Neural cell (in vitro differentiated cells): ENCODE measurements at regions not wholly inside any gene's neighbourhood (a gene's known extent, or its start where the extent isn't known, plus 50 kb on each side); places are given as distances from the start of the nearest gene placed in this dataset.

Experiments
- H2AFZ ChIP-seq: fragments of 200-600, 300-800 bp; sonication (generic), shearing (Covaris generic); 2 replicates; pipeline ENCODE4 v1.6.0; 2014; ENCODE audit warnings: low read depth, mild to moderate bottlenecking, antibody characterized with exemption, low read length, moderate library complexity
- H3F3A ChIP-seq: fragments of 200-600 bp; shearing (Covaris generic); 2 replicates; pipeline ENCODE4 v1.6.1; 2016; ENCODE audit warnings: mild to moderate bottlenecking, moderate library complexity, mixed read lengths, antibody characterized with exemption, low read length; ENCODE audit not compliant: insufficient read depth, poor library complexity, severe bottlenecking
- H3K27ac ChIP-seq: fragments of 200-600, 300-800 bp; sonication (generic), shearing (Covaris generic); 2 replicates; pipeline ENCODE4 v1.5.1; 2014; ENCODE audit warnings: mild to moderate bottlenecking, low read length, moderate library complexity
- H3K27me3 ChIP-seq: fragments of 300-800, 200-600 bp; sonication (generic), shearing (Covaris generic); 2 replicates; pipeline ENCODE4 v1.6.0; 2014; ENCODE audit warnings: mild to moderate bottlenecking, low read depth, low read length, moderate library complexity; ENCODE audit not compliant: insufficient read depth
- H3K36me3 ChIP-seq: fragments of 300-800, 200-600 bp; sonication (generic), shearing (Covaris generic); 2 replicates; pipeline ENCODE4 v1.5.1; 2014; ENCODE audit warnings: mild to moderate bottlenecking, antibody characterized with exemption, low read length, moderate library complexity; ENCODE audit not compliant: insufficient read depth
- H3K4me2 ChIP-seq: fragments of 300-800, 200-600 bp; sonication (generic), shearing (Covaris generic); 2 replicates; pipeline ENCODE4 v1.6.0; 2014; ENCODE audit warnings: mild to moderate bottlenecking, low read length
- H3K4me3 ChIP-seq: fragments of 300-800, 200-600 bp; sonication (generic), shearing (Covaris generic); 2 replicates; pipeline ENCODE4 v1.5.1; 2014; ENCODE audit warnings: mild to moderate bottlenecking, low read length, moderate library complexity
- H3K79me2 ChIP-seq: fragments of 200-600 bp; shearing (Covaris generic); replicated peaks from 2 replicates; pipeline ENCODE4 v1.6.0; 2014; ENCODE audit warnings: mild to moderate bottlenecking, low read length, moderate library complexity; ENCODE audit not compliant: insufficient read depth
- H3K9ac ChIP-seq: fragments of 300-800, 200-600 bp; sonication (generic), shearing (Covaris generic); 2 replicates; pipeline ENCODE4 v1.6.1; 2016; ENCODE audit warnings: mild to moderate bottlenecking, low read length, mixed read lengths
- H3K9me2 ChIP-seq: fragments of 200-600 bp; shearing (Covaris generic); 2 replicates; pipeline ENCODE4 v1.6.1; 2016; ENCODE audit warnings: mild to moderate bottlenecking, low read length, mixed read lengths; ENCODE audit not compliant: insufficient read depth
- H3K9me3 ChIP-seq: fragments of 200-600, 300-800 bp; sonication (generic), shearing (Covaris generic); 2 replicates; pipeline ENCODE4 v1.6.1; 2016; ENCODE audit warnings: mild to moderate bottlenecking, mixed run types, low read length, moderate library complexity, mixed read lengths
- H4K20me1 ChIP-seq: fragments of 200-600 bp; shearing (Covaris generic); 2 replicates; pipeline ENCODE4 v1.6.1; 2016; ENCODE audit warnings: mild to moderate bottlenecking, mixed run types; ENCODE audit not compliant: insufficient read depth
- EP300 ChIP-seq: fragments of 450-650 bp; conservative IDR thresholded peaks from 2 replicates; pipeline ENCODE4 v1.6.1; 2014; ENCODE audit warnings: antibody characterized with exemption, mild to moderate bottlenecking, moderate library complexity; ENCODE audit not compliant: poor library complexity, severe bottlenecking
- EZH2 ChIP-seq: fragments of 200-600, 300-800 bp; shearing (Covaris generic), sonication (generic); IDR thresholded peaks from 2 replicates; pipeline ENCODE4 v1.6.1; 2014; ENCODE audit warnings: antibody characterized with exemption, low read length, borderline replicate concordance, mild to moderate bottlenecking; ENCODE audit not compliant: insufficient read depth, poor library complexity, severe bottlenecking
- MXI1 ChIP-seq: fragments of 450-650 bp; conservative IDR thresholded peaks from 2 replicates; pipeline ENCODE4 v1.6.1; 2014; ENCODE audit warnings: antibody characterized with exemption, mild to moderate bottlenecking; ENCODE audit not compliant: poor library complexity, severe bottlenecking
- POLR2AphosphoS5 ChIP-seq: IDR thresholded peaks from 2 replicates; pipeline ENCODE4 v1.6.1; 2012
- RAD21 ChIP-seq: fragments of 450-650 bp; conservative IDR thresholded peaks from 2 replicates; pipeline ENCODE4 v1.6.1; 2014; ENCODE audit warnings: antibody characterized with exemption, mild to moderate bottlenecking, moderate library complexity
- SMC3 ChIP-seq: fragments of 450-650 bp; conservative IDR thresholded peaks from 2 replicates; pipeline ENCODE4 v1.6.1; 2014; ENCODE audit warnings: antibody characterized with exemption, mild to moderate bottlenecking, moderate library complexity; ENCODE audit not compliant: poor library complexity
- TAF1 ChIP-seq: IDR thresholded peaks from 2 replicates; pipeline ENCODE4 v1.6.1; 2012; ENCODE audit warnings: low read depth
- TF ChIP-seq, protein P1 (sequence below): fragments of 450-650 bp; IDR thresholded peaks from 2 replicates; pipeline ENCODE4 v1.5.1; 2014; ENCODE audit warnings: antibody characterized with exemption, mild to moderate bottlenecking, moderate library complexity; ENCODE audit not compliant: poor library complexity, severe bottlenecking
- TF ChIP-seq, protein P2 (sequence below): IDR thresholded peaks from 2 replicates; pipeline ENCODE4 v1.6.1; 2012; ENCODE audit warnings: borderline replicate concordance

DNA sequence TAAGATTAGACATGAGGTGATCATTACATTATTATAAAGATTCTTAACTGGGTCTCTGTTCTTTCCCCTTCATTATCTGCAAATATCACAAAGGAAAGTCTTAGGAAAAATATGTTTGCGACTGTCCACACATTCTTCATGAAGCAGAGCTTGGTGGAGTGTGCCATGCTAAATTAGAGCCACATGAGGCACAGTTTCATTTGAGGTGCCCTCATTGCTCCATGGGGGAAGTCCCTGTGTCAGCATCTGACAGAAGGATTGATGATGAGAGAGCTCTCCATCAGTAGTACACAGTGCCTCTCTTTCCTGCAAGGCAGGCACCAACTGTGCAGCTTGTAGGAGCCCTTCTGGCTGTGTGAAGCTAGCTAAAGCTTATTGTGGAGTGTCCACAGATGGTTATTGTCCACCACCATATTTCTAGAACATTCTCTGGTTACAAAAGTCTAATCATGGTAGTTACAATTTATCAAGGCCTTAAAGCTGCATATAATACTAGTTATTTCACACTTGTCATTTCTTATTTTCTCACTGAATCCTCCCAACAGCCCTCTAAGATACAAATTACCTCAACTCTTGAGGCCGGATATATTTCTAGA, 63.9 kb downstream of the C9orf152 start:
- H3F3A ChIP-seq = no peaks in the 10 kb centered on the region
- H4K20me1 ChIP-seq = no peaks in the 10 kb centered on the region
- H3K27ac ChIP-seq = no peak overlapping the region
- H3K4me2 ChIP-seq = no peak overlapping the region
- no peak overlapping the region for H2AFZ ChIP-seq
- no peaks in the 10 kb centered on the region for H3K9me2 ChIP-seq
- H3K9me3 ChIP-seq = no peaks in the 10 kb centered on the region
- TF ChIP-seq, protein P1, sequence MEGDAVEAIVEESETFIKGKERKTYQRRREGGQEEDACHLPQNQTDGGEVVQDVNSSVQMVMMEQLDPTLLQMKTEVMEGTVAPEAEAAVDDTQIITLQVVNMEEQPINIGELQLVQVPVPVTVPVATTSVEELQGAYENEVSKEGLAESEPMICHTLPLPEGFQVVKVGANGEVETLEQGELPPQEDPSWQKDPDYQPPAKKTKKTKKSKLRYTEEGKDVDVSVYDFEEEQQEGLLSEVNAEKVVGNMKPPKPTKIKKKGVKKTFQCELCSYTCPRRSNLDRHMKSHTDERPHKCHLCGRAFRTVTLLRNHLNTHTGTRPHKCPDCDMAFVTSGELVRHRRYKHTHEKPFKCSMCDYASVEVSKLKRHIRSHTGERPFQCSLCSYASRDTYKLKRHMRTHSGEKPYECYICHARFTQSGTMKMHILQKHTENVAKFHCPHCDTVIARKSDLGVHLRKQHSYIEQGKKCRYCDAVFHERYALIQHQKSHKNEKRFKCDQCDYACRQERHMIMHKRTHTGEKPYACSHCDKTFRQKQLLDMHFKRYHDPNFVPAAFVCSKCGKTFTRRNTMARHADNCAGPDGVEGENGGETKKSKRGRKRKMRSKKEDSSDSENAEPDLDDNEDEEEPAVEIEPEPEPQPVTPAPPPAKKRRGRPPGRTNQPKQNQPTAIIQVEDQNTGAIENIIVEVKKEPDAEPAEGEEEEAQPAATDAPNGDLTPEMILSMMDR = no peak
- TF ChIP-seq EP300 (no peak), TAF1 (no peak), MXI1 (no peak), POLR2AphosphoS5 (no peak), SMC3 (no peak), RAD21 (no peak)
- TF ChIP-seq, protein P2, sequence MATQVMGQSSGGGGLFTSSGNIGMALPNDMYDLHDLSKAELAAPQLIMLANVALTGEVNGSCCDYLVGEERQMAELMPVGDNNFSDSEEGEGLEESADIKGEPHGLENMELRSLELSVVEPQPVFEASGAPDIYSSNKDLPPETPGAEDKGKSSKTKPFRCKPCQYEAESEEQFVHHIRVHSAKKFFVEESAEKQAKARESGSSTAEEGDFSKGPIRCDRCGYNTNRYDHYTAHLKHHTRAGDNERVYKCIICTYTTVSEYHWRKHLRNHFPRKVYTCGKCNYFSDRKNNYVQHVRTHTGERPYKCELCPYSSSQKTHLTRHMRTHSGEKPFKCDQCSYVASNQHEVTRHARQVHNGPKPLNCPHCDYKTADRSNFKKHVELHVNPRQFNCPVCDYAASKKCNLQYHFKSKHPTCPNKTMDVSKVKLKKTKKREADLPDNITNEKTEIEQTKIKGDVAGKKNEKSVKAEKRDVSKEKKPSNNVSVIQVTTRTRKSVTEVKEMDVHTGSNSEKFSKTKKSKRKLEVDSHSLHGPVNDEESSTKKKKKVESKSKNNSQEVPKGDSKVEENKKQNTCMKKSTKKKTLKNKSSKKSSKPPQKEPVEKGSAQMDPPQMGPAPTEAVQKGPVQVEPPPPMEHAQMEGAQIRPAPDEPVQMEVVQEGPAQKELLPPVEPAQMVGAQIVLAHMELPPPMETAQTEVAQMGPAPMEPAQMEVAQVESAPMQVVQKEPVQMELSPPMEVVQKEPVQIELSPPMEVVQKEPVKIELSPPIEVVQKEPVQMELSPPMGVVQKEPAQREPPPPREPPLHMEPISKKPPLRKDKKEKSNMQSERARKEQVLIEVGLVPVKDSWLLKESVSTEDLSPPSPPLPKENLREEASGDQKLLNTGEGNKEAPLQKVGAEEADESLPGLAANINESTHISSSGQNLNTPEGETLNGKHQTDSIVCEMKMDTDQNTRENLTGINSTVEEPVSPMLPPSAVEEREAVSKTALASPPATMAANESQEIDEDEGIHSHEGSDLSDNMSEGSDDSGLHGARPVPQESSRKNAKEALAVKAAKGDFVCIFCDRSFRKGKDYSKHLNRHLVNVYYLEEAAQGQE = no peak
- no peak overlapping the region for H3K9ac ChIP-seq
- H3K4me3 ChIP-seq = no peak overlapping the region
- no peaks in the 10 kb centered on the region for H3K27me3 ChIP-seq
- no peaks in the 10 kb centered on the region for H3K36me3 ChIP-seq
- H3K79me2 ChIP-seq = no peaks in the 10 kb centered on the region

DNA sequence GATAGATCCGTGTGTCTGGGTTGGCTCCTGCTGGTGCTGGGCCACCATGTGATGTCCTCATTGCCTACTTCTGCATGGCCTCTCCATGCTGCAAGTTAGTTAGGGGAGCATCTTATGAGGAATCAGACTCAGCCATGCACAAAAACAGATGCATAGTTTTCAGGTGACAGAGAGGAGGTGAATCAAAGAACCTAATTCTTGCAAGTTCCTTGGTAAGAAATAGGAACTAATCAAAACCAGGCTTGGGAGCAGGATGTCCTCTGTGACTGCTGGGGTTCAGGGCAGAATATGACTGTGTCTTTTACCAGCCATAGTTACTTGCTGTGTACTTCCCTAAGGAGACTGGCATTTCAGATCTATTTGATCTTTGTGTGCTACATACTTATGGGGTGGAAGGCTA, 61.6 kb downstream of the C9orf152 start:
- no peaks in the 10 kb centered on the region for H3K27me3 ChIP-seq
- H3K4me2 ChIP-seq = no peak overlapping the region
- no peaks in the 10 kb centered on the region for H3K36me3 ChIP-seq
- H3F3A ChIP-seq = no peaks in the 10 kb centered on the region
- H2AFZ ChIP-seq = no peak overlapping the region
- H3K4me3 ChIP-seq = no peak overlapping the region
- no peak overlapping the region for H3K9ac ChIP-seq
- no peaks in the 10 kb centered on the region for H3K9me3 ChIP-seq
- no peaks in the 10 kb centered on the region for H4K20me1 ChIP-seq
- no peaks in the 10 kb centered on the region for H3K79me2 ChIP-seq
- TF ChIP-seq, protein P1 = no peak
- TF ChIP-seq SMC3 (no peak), TAF1 (no peak), EP300 (no peak), RAD21 (no peak), POLR2AphosphoS5 (no peak), MXI1 (no peak), EZH2 (no peak)
- TF ChIP-seq, protein P2 = no peak
- H3K9me2 ChIP-seq = no peaks in the 10 kb centered on the region
- H3K27ac ChIP-seq = no peak overlapping the region
